SK-N-SH (cell line): ENCODE measurements at regions not wholly inside any gene's neighbourhood (a gene's known extent, or its start where the extent isn't known, plus 50 kb on each side); places are given as distances from the start of the nearest gene placed in this dataset.

ENCODE experiments used
- CTCF ChIA-PET: fragments of 300-600, 350-600 bp; formaldehyde crosslinking; extraction: SDS; loops from one replicate; lab custom pipeline; 2021; lab: Yijun Ruan, JAX
- POLR2A ChIA-PET: fragments of 350-600 bp; sonication (Branson Sonifier 250); formaldehyde crosslinking; extraction: SDS; loops from one replicate; lab custom pipeline; 2020; ENCODE audit warnings: antibody characterized with exemption, inconsistent platforms; lab: Yijun Ruan, JAX
- DNase-seq: peaks from one replicate; pipeline ENCODE4 v3.0.0; 2012
- H2AFZ ChIP-seq: fragments of 200-600 bp; sonication (generic); 2 replicates; pipeline ENCODE4 v1.8.1; 2016; ENCODE audit warnings: antibody characterized with exemption, mild to moderate bottlenecking, low read depth
- H3F3A ChIP-seq: fragments of 200-600 bp; sonication (generic); replicated peaks from 2 replicates; pipeline ENCODE3; 2016; ENCODE audit warnings: antibody characterized with exemption, mild to moderate bottlenecking; ENCODE audit not compliant: insufficient read depth
- H3K27ac ChIP-seq, 2 experiments: fragments of 200-500 bp in 1 of 2; fragments of 200-600 bp in 1 of 2; sonication (Bioruptor generic) in 1 of 2; sonication (generic), shearing (Covaris generic) in 1 of 2; 2 replicates each; pipeline versions ENCODE4 v1.5.1 to v1.6.1; 2014 to 2016; ENCODE audit warnings: low read depth in 2 of 2, inconsistent platforms in 1 of 2, low read length in 1 of 2, mild to moderate bottlenecking in 1 of 2, mixed read lengths in 1 of 2
- H3K27me3 ChIP-seq: fragments of 200-600 bp; sonication (generic), shearing (Covaris generic); 2 replicates; pipeline ENCODE4 v1.6.1; 2016; ENCODE audit warnings: mixed run types; ENCODE audit not compliant: insufficient read depth
- H3K36me3 ChIP-seq, 2 experiments: fragments of 200-500 bp in 1 of 2; fragments of 200-600 bp in 1 of 2; sonication (Bioruptor generic) in 1 of 2; sonication (generic) in 1 of 2; replicated peaks in 1 of 2; 2 replicates each; pipeline versions ENCODE3 to v1.5.1; 2014 to 2016; ENCODE audit warnings: low read length in 1 of 2, mild to moderate bottlenecking in 1 of 2; ENCODE audit not compliant: insufficient read depth in 2 of 2, control insufficient read depth in 1 of 2
- H3K4me1 ChIP-seq, 2 experiments: fragments of 200-500 bp in 1 of 2; fragments of 200-600 bp in 1 of 2; sonication (Bioruptor generic) in 1 of 2; sonication (generic), shearing (Covaris generic) in 1 of 2; 2 replicates each; pipeline versions ENCODE4 v1.5.1 to v1.6.1; 2014 to 2016; ENCODE audit warnings: low read depth in 1 of 2, low read length in 1 of 2, mixed run types in 1 of 2; ENCODE audit not compliant: insufficient read depth in 2 of 2, control insufficient read depth in 1 of 2
- H3K4me2 ChIP-seq: fragments of 200-600 bp; sonication (generic), shearing (Covaris generic); 2 replicates; pipeline ENCODE4 v1.6.1; 2017; ENCODE audit warnings: mixed run types
- H3K4me3 ChIP-seq, 2 experiments: fragments of 200-500 bp in 1 of 2; fragments of 200-600 bp in 1 of 2; sonication (Bioruptor generic) in 1 of 2; sonication (generic), shearing (Covaris generic) in 1 of 2; 2 replicates each; pipeline versions ENCODE4 v1.5.1 to v1.8.1; 2014 to 2016; ENCODE audit warnings: low read depth in 2 of 2, inconsistent platforms in 1 of 2, low read length in 1 of 2, mild to moderate bottlenecking in 1 of 2, mixed read lengths in 1 of 2, moderate library complexity in 1 of 2
- H3K79me2 ChIP-seq: fragments of 200-600 bp; sonication (generic); 2 replicates; pipeline ENCODE4 v1.8.1; 2017; ENCODE audit warnings: mild to moderate bottlenecking; ENCODE audit not compliant: insufficient read depth
- H3K9ac ChIP-seq: fragments of 200-600 bp; sonication (generic); 2 replicates; pipeline ENCODE4 v1.6.1; 2017; ENCODE audit warnings: mixed run types
- H3K9me2 ChIP-seq: fragments of 200-600 bp; sonication (generic); 2 replicates; pipeline ENCODE4 v1.6.1; 2017; ENCODE audit warnings: mixed run types
- H3K9me3 ChIP-seq: fragments of 200-600 bp; sonication (generic); 2 replicates; pipeline ENCODE4 v1.6.1; 2017; ENCODE audit warnings: mixed run types, mild to moderate bottlenecking, moderate library complexity
- H4K20me1 ChIP-seq: fragments of 200-600 bp; sonication (generic); 2 replicates; pipeline ENCODE4 v1.6.1; 2017; ENCODE audit warnings: mild to moderate bottlenecking, mixed run types; ENCODE audit not compliant: insufficient read depth
- CHD2 ChIP-seq: fragments of 150-350 bp; IDR thresholded peaks from 2 replicates; pipeline ENCODE4 v1.6.1; 2018; ENCODE audit warnings: low read length; ENCODE audit not compliant: partially characterized antibody
- EP300 ChIP-seq, 2 experiments: IDR thresholded peaks; 2 replicates each; pipeline versions ENCODE4 v1.4.0 to v1.6.1; 2012; ENCODE audit warnings: borderline replicate concordance in 1 of 2, low read depth in 1 of 2, low read length in 1 of 2
- FOXJ3 ChIP-seq: sonication (generic); formaldehyde crosslinking; IDR thresholded peaks from 2 replicates; pipeline ENCODE4 v1.5.1; 2020; ENCODE audit warnings: mild to moderate bottlenecking, missing genetic modification reagents
- IRF3 ChIP-seq: fragments of 150-350 bp; IDR thresholded peaks from 2 replicates; pipeline ENCODE4 v1.6.1; 2016; ENCODE audit warnings: mild to moderate bottlenecking, low read depth, low read length
- PBX3 ChIP-seq: IDR thresholded peaks from 2 replicates; pipeline ENCODE4; 2012
- RAD21 ChIP-seq: IDR thresholded peaks from 2 replicates; pipeline ENCODE4 v1.6.1; 2012; ENCODE audit warnings: mild to moderate bottlenecking, low read length
- RCOR1 ChIP-seq: fragments of 150-350 bp; IDR thresholded peaks from 2 replicates; pipeline ENCODE4 v1.6.1; 2017; ENCODE audit warnings: antibody characterized with exemption, low read length
- RFX5 ChIP-seq: IDR thresholded peaks from 2 replicates; pipeline ENCODE4 v1.6.1; 2012; ENCODE audit warnings: mild to moderate bottlenecking, improper control_type of control experiment, low read length
- RXRA ChIP-seq: IDR thresholded peaks from 2 replicates; pipeline ENCODE4 v1.4.0; 2012; ENCODE audit warnings: low read depth, mild to moderate bottlenecking, borderline replicate concordance
- SIN3A ChIP-seq: IDR thresholded peaks from 2 replicates; pipeline ENCODE4 v1.6.1; 2012; ENCODE audit warnings: low read depth, mild to moderate bottlenecking, low read length, moderate library complexity, borderline replicate concordance
- TCF12 ChIP-seq: IDR thresholded peaks from 2 replicates; pipeline ENCODE4 v1.4.0; 2012
- TEAD4 ChIP-seq: IDR thresholded peaks from 2 replicates; pipeline ENCODE4 v1.4.0; 2012; ENCODE audit warnings: mild to moderate bottlenecking, borderline replicate concordance; ENCODE audit not compliant: insufficient read depth
- WGBS: methylation state at CpG from one replicate; pipeline ENCODE4 v1.1.6; 2017; ENCODE audit warnings: low lambda C conversion rate; 5-methylcytosine and 5-hydroxymethylcytosine counted together
- TF ChIP-seq, protein P1 (sequence below): fragments of 150-350 bp; IDR thresholded peaks from 2 replicates; pipeline ENCODE4 v1.6.1; 2017; ENCODE audit warnings: antibody characterized with exemption, low read length, low read depth, borderline replicate concordance
- TF ChIP-seq, protein P2 (sequence below): IDR thresholded peaks from 2 replicates; pipeline ENCODE4 v1.4.0; 2012; ENCODE audit warnings: low read depth, borderline replicate concordance
- TF ChIP-seq, protein P3 (sequence below): IDR thresholded peaks from 2 replicates; pipeline ENCODE4 v1.4.0; 2012; ENCODE audit warnings: low read depth

- no peaks in the 10 kb centered on the region; a peak in 1 of 4 replicates for H3K4me1 ChIP-seq
- H3K9me3 ChIP-seq: no peaks in the 10 kb centered on the region
- TF ChIP-seq TCF12: no peak
- TF ChIP-seq SIN3A: no peak
- TF ChIP-seq FOXJ3 (CRISPR knock-in tag): no peak
- TF ChIP-seq, protein P1, sequence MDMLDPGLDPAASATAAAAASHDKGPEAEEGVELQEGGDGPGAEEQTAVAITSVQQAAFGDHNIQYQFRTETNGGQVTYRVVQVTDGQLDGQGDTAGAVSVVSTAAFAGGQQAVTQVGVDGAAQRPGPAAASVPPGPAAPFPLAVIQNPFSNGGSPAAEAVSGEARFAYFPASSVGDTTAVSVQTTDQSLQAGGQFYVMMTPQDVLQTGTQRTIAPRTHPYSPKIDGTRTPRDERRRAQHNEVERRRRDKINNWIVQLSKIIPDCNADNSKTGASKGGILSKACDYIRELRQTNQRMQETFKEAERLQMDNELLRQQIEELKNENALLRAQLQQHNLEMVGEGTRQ: no peak
- TF ChIP-seq RXRA: no peak
- no peak for TF ChIP-seq PBX3
- TF ChIP-seq EP300 (IDR thresholded peaks at IDR 0.05; ENCODE audit: borderline replicate concordance in 1 of 2, low read depth in 1 of 2, low read length in 1 of 2): no peak
- no peak for TF ChIP-seq TEAD4
- TF ChIP-seq CHD2: no peak
- no peak for TF ChIP-seq RCOR1
- TF ChIP-seq, protein P2, sequence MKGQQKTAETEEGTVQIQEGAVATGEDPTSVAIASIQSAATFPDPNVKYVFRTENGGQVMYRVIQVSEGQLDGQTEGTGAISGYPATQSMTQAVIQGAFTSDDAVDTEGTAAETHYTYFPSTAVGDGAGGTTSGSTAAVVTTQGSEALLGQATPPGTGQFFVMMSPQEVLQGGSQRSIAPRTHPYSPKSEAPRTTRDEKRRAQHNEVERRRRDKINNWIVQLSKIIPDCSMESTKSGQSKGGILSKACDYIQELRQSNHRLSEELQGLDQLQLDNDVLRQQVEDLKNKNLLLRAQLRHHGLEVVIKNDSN: no peak
- no peak for TF ChIP-seq IRF3
- no peak for TF ChIP-seq RAD21
- TF ChIP-seq, protein P3, sequence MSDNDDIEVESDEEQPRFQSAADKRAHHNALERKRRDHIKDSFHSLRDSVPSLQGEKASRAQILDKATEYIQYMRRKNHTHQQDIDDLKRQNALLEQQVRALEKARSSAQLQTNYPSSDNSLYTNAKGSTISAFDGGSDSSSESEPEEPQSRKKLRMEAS: no peak
- H3K9ac ChIP-seq: no peak overlapping the region
- H3K27me3 ChIP-seq: no peaks in the 10 kb centered on the region
- CTCF ChIA-PET: interaction anchor here (0.9 kb wide), 1 partner anchor 9 kb away, joined by 3 read pairs; no protein-coding TSS in a partner anchor
- H3K79me2 ChIP-seq: no peaks in the 10 kb centered on the region
- no peaks in the 10 kb centered on the region for H3K36me3 ChIP-seq
- H3F3A ChIP-seq: no peaks in the 10 kb centered on the region
- H4K20me1 ChIP-seq: no peaks in the 10 kb centered on the region
- POLR2A ChIA-PET: no interaction called here
- H3K27ac ChIP-seq: no peak overlapping the region
- H3K4me3 ChIP-seq: no peak overlapping the region
- no peak overlapping the region for H3K4me2 ChIP-seq
- DNase-seq: no peak
- no peaks in the 10 kb centered on the region for H3K9me2 ChIP-seq
- no peak overlapping the region for H2AFZ ChIP-seq
Observed at GRCh38 chr12:105552056-105552455, 221.6 kb downstream of the C12orf75 start.

DNA sequence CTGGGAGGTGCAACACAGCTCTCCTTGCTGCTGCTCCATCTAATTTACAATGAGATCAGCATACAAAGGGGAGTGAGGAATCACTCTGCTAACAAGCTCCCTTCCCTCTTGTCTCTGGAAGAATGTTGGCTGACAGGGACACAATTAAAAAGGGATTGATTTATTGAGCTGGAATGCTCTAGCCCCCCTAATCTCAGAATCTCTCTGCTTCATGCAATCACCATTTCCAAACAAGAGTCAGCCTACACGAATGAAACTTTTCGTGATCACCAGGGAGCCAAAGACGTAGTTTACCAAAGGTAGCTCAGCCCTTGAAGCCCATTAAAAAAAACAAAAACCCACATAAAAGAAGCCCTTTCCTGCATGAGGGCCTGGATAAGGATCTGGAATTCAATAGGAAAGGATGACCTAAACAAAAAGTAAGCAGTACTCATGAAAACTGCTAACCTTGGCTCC, 223.8 kb downstream of the C12orf75 start:
- H2AFZ ChIP-seq: no peak overlapping the region
- H3F3A ChIP-seq: no peaks in the 10 kb centered on the region
- no peak overlapping the region for H3K9ac ChIP-seq
- no peaks in the 10 kb centered on the region for H3K9me2 ChIP-seq
- no peak overlapping the region for H3K27ac ChIP-seq
- H3K4me1 ChIP-seq: no peaks in the 10 kb centered on the region; a peak in 1 of 4 replicates
- no peak for TF ChIP-seq RCOR1
- no peak for TF ChIP-seq RFX5
- TF ChIP-seq FOXJ3 (CRISPR knock-in tag): no peak
- no peaks in the 10 kb centered on the region for H3K36me3 ChIP-seq
- WGBS: 90% methylated on average over 3 of the region's 3 CpGs
- no peak overlapping the region for H3K4me3 ChIP-seq
- no peak overlapping the region for H3K4me2 ChIP-seq
- H3K9me3 ChIP-seq: no peaks in the 10 kb centered on the region
- no peak for DNase-seq
- no peaks in the 10 kb centered on the region for H3K79me2 ChIP-seq
- no peaks in the 10 kb centered on the region for H4K20me1 ChIP-seq
- no peaks in the 10 kb centered on the region for H3K27me3 ChIP-seq
- ChIA-PET CTCF (interaction anchor here (1.3 kb wide), 1 partner anchor 134 kb away, joined by 3 read pairs; no protein-coding TSS in a partner anchor), POLR2A (no interaction called here)
